KMS-11 (cell line): ENCODE measurements at regions not wholly inside any gene's neighbourhood (a gene's known extent, or its start where the extent isn't known, plus 50 kb on each side); places are given as distances from the start of the nearest gene placed in this dataset.

Source experiments
- H2AFZ ChIP-seq: fragments of 200-600 bp; sonication (generic); 2 replicates; pipeline ENCODE4 v1.6.1; 2016; ENCODE audit warnings: antibody characterized with exemption, mixed run types, low read depth
- H3K27ac ChIP-seq: fragments of 200-600 bp; sonication (generic); 2 replicates; pipeline ENCODE4 v1.6.1; 2016; ENCODE audit warnings: mild to moderate bottlenecking, mixed run types
- H3K27me3 ChIP-seq: fragments of 200-600 bp; sonication (generic); 2 replicates; pipeline ENCODE4 v1.6.1; 2017; ENCODE audit warnings: mild to moderate bottlenecking, low read depth, mixed run types, moderate library complexity; ENCODE audit not compliant: insufficient read depth
- H3K36me3 ChIP-seq: fragments of 200-600 bp; sonication (generic); 2 replicates; pipeline ENCODE4 v1.6.1; 2017; ENCODE audit warnings: mild to moderate bottlenecking, mixed run types; ENCODE audit not compliant: insufficient read depth
- H3K4me1 ChIP-seq: fragments of 200-600 bp; sonication (generic); 2 replicates; pipeline ENCODE4 v1.6.1; 2016; ENCODE audit warnings: mild to moderate bottlenecking, low read depth, mixed run types; ENCODE audit not compliant: poor library complexity, severe bottlenecking
- H3K4me2 ChIP-seq: fragments of 200-600 bp; sonication (generic); 2 replicates; pipeline ENCODE4 v1.7.0; 2016; ENCODE audit warnings: mild to moderate bottlenecking, mixed run types
- H3K4me3 ChIP-seq: fragments of 200-600 bp; sonication (generic); IDR thresholded peaks from 2 replicates; pipeline ENCODE4 v1.6.1; 2017; ENCODE audit warnings: low read depth, low read length, mixed read lengths; ENCODE audit not compliant: insufficient read depth
- H3K79me2 ChIP-seq: fragments of 200-600 bp; sonication (generic); 2 replicates; pipeline ENCODE4 v1.6.1; 2016; ENCODE audit warnings: low read depth, mixed run types; ENCODE audit not compliant: insufficient read depth
- H3K9ac ChIP-seq: fragments of 200-600 bp; sonication (generic); 2 replicates; pipeline ENCODE4 v1.6.1; 2016; ENCODE audit warnings: mild to moderate bottlenecking, mixed run types
- H4K20me1 ChIP-seq: fragments of 200-600 bp; sonication (generic); 2 replicates; pipeline ENCODE4 v1.6.1; 2016; ENCODE audit warnings: mild to moderate bottlenecking, mixed run types; ENCODE audit not compliant: insufficient read depth
- TF ChIP-seq, protein P1 (sequence below): fragments of 200-600 bp; sonication (generic); conservative IDR thresholded peaks from 2 replicates; pipeline ENCODE4 v1.6.1; 2017; ENCODE audit warnings: low read depth, mild to moderate bottlenecking, antibody characterized with exemption, low read length, moderate library complexity, mixed read lengths

DNA sequence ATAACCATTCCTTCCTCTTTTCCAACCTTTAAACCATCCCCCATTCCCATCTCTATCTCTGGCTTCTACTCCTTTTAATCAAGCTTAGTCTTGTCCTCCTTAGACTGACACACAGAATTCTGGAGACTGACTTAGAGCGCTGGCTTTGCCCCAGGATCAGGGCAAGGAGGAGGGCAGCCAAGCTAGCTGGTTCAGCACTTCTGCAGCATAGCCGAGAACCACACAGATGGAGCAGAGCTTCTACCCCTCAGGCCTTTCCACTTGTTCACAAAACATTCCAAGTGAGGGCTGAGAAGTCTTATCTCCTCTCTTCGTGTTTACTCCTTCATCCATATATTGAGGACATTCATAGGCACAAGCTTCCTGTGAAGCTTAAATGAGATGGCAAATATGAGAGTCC lies 246.5 kb upstream of the PEX5L start:
- Histone ChIP-seq H3K79me2 (no peaks in the 10 kb centered on the region), H3K4me2 (no peak overlapping the region), H3K4me1 (no peaks in the 10 kb centered on the region), H3K9ac (no peak overlapping the region), H3K27ac (no peak overlapping the region), H4K20me1 (no peaks in the 10 kb centered on the region), H3K4me3 (no peak overlapping the region), H2AFZ (no peak overlapping the region), H3K27me3 (no peaks in the 10 kb centered on the region), H3K36me3 (no peaks in the 10 kb centered on the region)
- TF ChIP-seq, protein P1, sequence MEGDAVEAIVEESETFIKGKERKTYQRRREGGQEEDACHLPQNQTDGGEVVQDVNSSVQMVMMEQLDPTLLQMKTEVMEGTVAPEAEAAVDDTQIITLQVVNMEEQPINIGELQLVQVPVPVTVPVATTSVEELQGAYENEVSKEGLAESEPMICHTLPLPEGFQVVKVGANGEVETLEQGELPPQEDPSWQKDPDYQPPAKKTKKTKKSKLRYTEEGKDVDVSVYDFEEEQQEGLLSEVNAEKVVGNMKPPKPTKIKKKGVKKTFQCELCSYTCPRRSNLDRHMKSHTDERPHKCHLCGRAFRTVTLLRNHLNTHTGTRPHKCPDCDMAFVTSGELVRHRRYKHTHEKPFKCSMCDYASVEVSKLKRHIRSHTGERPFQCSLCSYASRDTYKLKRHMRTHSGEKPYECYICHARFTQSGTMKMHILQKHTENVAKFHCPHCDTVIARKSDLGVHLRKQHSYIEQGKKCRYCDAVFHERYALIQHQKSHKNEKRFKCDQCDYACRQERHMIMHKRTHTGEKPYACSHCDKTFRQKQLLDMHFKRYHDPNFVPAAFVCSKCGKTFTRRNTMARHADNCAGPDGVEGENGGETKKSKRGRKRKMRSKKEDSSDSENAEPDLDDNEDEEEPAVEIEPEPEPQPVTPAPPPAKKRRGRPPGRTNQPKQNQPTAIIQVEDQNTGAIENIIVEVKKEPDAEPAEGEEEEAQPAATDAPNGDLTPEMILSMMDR: no peak

DNA sequence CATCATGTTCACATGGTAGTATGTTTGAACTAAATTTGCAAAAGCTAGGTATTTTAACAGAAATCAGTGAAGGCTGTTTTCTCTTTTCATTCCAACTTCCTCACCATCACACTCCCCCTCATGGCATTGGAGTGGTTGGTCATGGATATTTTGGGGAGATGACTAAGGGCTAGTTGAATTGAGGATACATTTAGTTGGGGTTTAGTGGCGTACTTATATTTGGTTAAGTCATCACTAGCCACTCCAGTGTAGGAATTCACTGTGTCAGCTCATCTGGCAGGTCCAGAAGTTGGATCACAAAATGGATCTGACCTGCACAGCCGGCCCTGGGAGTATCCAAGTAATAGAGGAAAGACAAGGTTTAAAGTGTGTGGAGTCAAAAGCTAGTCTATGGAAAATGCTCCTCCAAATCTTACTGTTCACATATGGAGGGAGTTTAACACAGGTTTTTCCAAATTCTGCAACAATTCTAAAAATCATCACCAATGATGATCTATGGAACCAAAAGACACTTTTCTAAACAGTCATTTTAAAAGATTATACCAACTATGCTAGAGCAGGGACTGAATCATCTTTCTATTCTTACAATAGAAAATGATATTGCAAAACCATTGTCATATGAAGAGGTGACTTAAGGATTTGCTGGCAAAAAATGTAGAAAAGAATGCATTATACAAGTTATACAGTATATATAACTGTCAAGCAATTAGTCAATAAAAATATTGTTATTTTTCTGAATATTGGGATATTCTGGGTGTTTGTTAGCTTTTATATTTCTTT lies 247.8 kb upstream of the PEX5L start:
- H3K4me2 ChIP-seq: no peak overlapping the region
- H2AFZ ChIP-seq: no peak overlapping the region
- H4K20me1 ChIP-seq: no peaks in the 10 kb centered on the region
- H3K27me3 ChIP-seq: no peaks in the 10 kb centered on the region
- H3K4me3 ChIP-seq: no peak overlapping the region
- H3K27ac ChIP-seq: no peak overlapping the region
- no peaks in the 10 kb centered on the region for H3K36me3 ChIP-seq
- H3K9ac ChIP-seq: no peak overlapping the region
- H3K4me1 ChIP-seq: no peaks in the 10 kb centered on the region
- no peaks in the 10 kb centered on the region for H3K79me2 ChIP-seq
- TF ChIP-seq, protein P1: no peak

DNA sequence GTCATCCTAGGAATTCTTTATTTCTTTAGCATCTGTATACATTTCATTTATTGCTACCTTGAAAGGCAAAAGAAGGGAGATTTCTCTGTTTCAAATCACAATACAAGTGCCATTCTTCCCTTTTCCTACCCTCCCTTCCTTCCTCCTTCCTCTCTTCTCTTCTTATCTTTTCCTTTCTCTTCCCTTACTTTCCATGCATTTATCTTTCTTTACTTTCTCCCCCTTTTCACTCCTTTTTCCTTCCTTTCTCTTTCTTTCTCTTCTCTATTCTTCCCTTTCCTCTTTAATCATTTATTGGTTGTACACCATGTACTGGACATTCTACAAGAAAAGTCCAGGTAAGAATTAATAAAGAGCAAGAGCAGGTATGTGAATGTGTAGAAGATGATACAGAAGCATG lies 251.0 kb upstream of the PEX5L start:
- Histone ChIP-seq H4K20me1 (no peaks in the 10 kb centered on the region), H3K27ac (no peak overlapping the region), H3K27me3 (no peaks in the 10 kb centered on the region), H3K9ac (no peak overlapping the region), H3K4me1 (no peaks in the 10 kb centered on the region), H3K4me3 (no peak overlapping the region), H3K36me3 (no peaks in the 10 kb centered on the region), H3K4me2 (no peak overlapping the region), H2AFZ (no peak overlapping the region), H3K79me2 (no peaks in the 10 kb centered on the region)
- TF ChIP-seq, protein P1: no peak

DNA sequence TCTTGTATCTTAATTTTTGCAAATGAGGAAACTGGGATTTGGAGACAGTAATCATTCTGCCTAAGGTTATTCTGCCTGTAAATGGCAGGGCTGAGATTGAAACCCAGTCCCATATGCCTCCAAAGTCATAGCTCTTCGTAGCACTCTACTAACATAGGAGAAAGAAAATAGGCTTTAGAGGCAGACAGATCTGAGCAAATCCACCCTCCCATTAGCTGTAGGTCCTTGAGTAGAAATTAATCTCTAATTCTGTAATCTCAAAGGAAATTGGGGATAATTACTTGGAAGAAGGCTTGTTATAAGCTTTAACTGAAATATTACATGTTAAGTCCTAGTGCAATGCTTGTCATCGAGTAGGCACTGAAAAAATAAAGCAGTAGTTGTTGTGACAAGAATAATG lies 252.1 kb upstream of the PEX5L start:
- Histone ChIP-seq H3K27me3 (no peaks in the 10 kb centered on the region), H3K4me1 (no peaks in the 10 kb centered on the region), H2AFZ (no peak overlapping the region), H3K27ac (no peak overlapping the region), H3K4me2 (no peak overlapping the region), H3K4me3 (no peak overlapping the region), H3K9ac (no peak overlapping the region), H3K79me2 (no peaks in the 10 kb centered on the region), H4K20me1 (no peaks in the 10 kb centered on the region), H3K36me3 (no peaks in the 10 kb centered on the region)
- TF ChIP-seq, protein P1: no peak
